Smooth muscle cell (in vitro differentiated cells): ENCODE measurements at regions not wholly inside any gene's neighbourhood (a gene's known extent, or its start where the extent isn't known, plus 50 kb on each side); places are given as distances from the start of the nearest gene placed in this dataset.

Experiments used
- DNase-seq: peaks from one replicate; lab custom pipeline; 2025; ENCODE audit not compliant: unreplicated experiment; lab: John Stamatoyannopoulos, UW
- H2AFZ ChIP-seq: fragments of 200-600 bp; sonication (generic); 2 replicates; pipeline ENCODE4 v1.6.0; 2016; ENCODE audit warnings: antibody characterized with exemption, low read depth, mild to moderate bottlenecking
- H3F3A ChIP-seq: fragments of 200-600 bp; sonication (generic); 2 replicates; pipeline ENCODE4 v1.6.0; 2017; ENCODE audit warnings: antibody characterized with exemption, low read depth
- H3K27ac ChIP-seq: fragments of 200-600 bp; sonication (generic); 2 replicates; pipeline ENCODE4 v1.5.1; 2016; ENCODE audit warnings: low read depth, mild to moderate bottlenecking
- H3K27me3 ChIP-seq: fragments of 200-600 bp; sonication (generic); 2 replicates; pipeline ENCODE4 v1.6.1; 2016; ENCODE audit warnings: low read depth, mild to moderate bottlenecking
- H3K36me3 ChIP-seq: fragments of 200-600 bp; sonication (generic); 2 replicates; pipeline ENCODE4 v1.5.1; 2016; ENCODE audit warnings: low read depth
- H3K4me1 ChIP-seq: fragments of 200-600 bp; sonication (generic); 2 replicates; pipeline ENCODE4 v1.5.1; 2016; ENCODE audit warnings: low read depth
- H3K4me2 ChIP-seq: fragments of 200-600 bp; sonication (generic); 2 replicates; pipeline ENCODE4 v1.6.0; 2016; ENCODE audit warnings: mild to moderate bottlenecking
- H3K4me3 ChIP-seq: fragments of 200-600 bp; sonication (generic); 2 replicates; pipeline ENCODE4 v1.5.1; 2016; ENCODE audit warnings: mild to moderate bottlenecking
- H3K79me2 ChIP-seq: fragments of 200-600 bp; sonication (generic); 2 replicates; pipeline ENCODE4 v1.6.0; 2016; ENCODE audit warnings: low read depth, mild to moderate bottlenecking
- H3K9ac ChIP-seq: fragments of 200-600 bp; sonication (generic); 2 replicates; pipeline ENCODE4 v1.6.0; 2016; ENCODE audit warnings: low read depth
- H3K9me3 ChIP-seq: fragments of 200-600 bp; sonication (generic); replicated peaks from 2 replicates; pipeline ENCODE4 v1.5.1; 2016; ENCODE audit warnings: low read depth
- H4K20me1 ChIP-seq: fragments of 200-600 bp; sonication (generic); 2 replicates; pipeline ENCODE4 v1.6.0; 2016; ENCODE audit warnings: low read depth
- CTCF ChIP-seq: fragments of 200-600 bp; sonication (generic); IDR thresholded peaks from 2 replicates; pipeline ENCODE4 v1.5.1; 2017; ENCODE audit warnings: borderline replicate concordance, mild to moderate bottlenecking, antibody characterized with exemption; ENCODE audit not compliant: insufficient read depth, poor library complexity, severe bottlenecking
- WGBS: methylation state at CpG from one replicate; pipeline ENCODE4 v1.1.7; 2016; ENCODE audit warnings: low lambda C conversion rate; 5-methylcytosine and 5-hydroxymethylcytosine counted together

- DNase-seq = no peak
- WGBS = 92% methylated on average over 2 of the region's 2 CpGs
- no peak overlapping the region for H2AFZ ChIP-seq
These were observed 702.9 kb downstream of the TENT5A start for GRCh38 chr6:81049425-81050042.

GRCh38 chr6:81031416-81031815 lies 721.1 kb downstream of the TENT5A start:
- Histone ChIP-seq H3K27ac (no peak overlapping the region), H3K4me2 (no peak overlapping the region), H2AFZ (no peak overlapping the region), H3K9me3 (no peaks in the 10 kb centered on the region), H3K4me3 (no peak overlapping the region), H3K36me3 (no peaks in the 10 kb centered on the region), H3K79me2 (no peaks in the 10 kb centered on the region), H3K27me3 (no peaks in the 10 kb centered on the region), H3K4me1 (no peaks in the 10 kb centered on the region), H4K20me1 (no peaks in the 10 kb centered on the region), H3F3A (no peaks in the 10 kb centered on the region), H3K9ac (no peak overlapping the region)
- 76% methylated on average over 2 of the region's 2 CpGs for WGBS
- DNase-seq = no peak
- TF ChIP-seq CTCF = no peak

More at GRCh38 chr6:81049425-81050042, 702.9 kb downstream of the TENT5A start:
- Histone ChIP-seq H3F3A (no peaks in the 10 kb centered on the region), H3K36me3 (no peaks in the 10 kb centered on the region), H3K4me2 (no peak overlapping the region), H3K27me3 (no peaks in the 10 kb centered on the region), H3K9me3 (no peaks in the 10 kb centered on the region), H3K79me2 (no peaks in the 10 kb centered on the region), H3K4me3 (no peak overlapping the region), H3K4me1 (no peaks in the 10 kb centered on the region), H3K9ac (no peak overlapping the region), H3K27ac (no peak overlapping the region), H4K20me1 (no peaks in the 10 kb centered on the region)
- no peak for TF ChIP-seq CTCF

- 84% methylated on average over 2 of the region's 2 CpGs for WGBS
- no peak for TF ChIP-seq CTCF
- peaks cover 10% of the 10 kb centered on the region for H3K9me3 ChIP-seq
These were observed 726.4 kb downstream of the TENT5A start for GRCh38 chr6:81026041-81026553.

GRCh38 chr6:81023709-81024108 lies 728.8 kb downstream of the TENT5A start:
- H3K4me2 ChIP-seq = no peak overlapping the region
- peaks cover 10% of the 10 kb centered on the region for H3K9me3 ChIP-seq
- no peak overlapping the region for H2AFZ ChIP-seq
- no peaks in the 10 kb centered on the region for H3K27me3 ChIP-seq
- H3K79me2 ChIP-seq = no peaks in the 10 kb centered on the region
- WGBS = 98% methylated on average over 1 of the region's 1 CpG
- H4K20me1 ChIP-seq = no peaks in the 10 kb centered on the region
- H3F3A ChIP-seq = no peaks in the 10 kb centered on the region
- DNase-seq = no peak
- no peaks in the 10 kb centered on the region for H3K4me1 ChIP-seq
- no peak overlapping the region for H3K4me3 ChIP-seq
- no peak overlapping the region for H3K27ac ChIP-seq
- no peaks in the 10 kb centered on the region for H3K36me3 ChIP-seq
- no peak for TF ChIP-seq CTCF
- no peak overlapping the region for H3K9ac ChIP-seq

More at GRCh38 chr6:81026041-81026553, 726.4 kb downstream of the TENT5A start:
- Histone ChIP-seq H3K4me2 (no peak overlapping the region), H3K79me2 (no peaks in the 10 kb centered on the region), H3K36me3 (no peaks in the 10 kb centered on the region), H2AFZ (no peak overlapping the region), H3F3A (no peaks in the 10 kb centered on the region), H3K27ac (no peak overlapping the region), H3K27me3 (no peaks in the 10 kb centered on the region), H4K20me1 (no peaks in the 10 kb centered on the region), H3K9ac (no peak overlapping the region), H3K4me3 (no peak overlapping the region), H3K4me1 (no peaks in the 10 kb centered on the region)
- no peak for DNase-seq
